Breast epithelium (tissue), 4 donors: ENCODE measurements at regions not wholly inside any gene's neighbourhood (a gene's known extent, or its start where the extent isn't known, plus 50 kb on each side); places are given as distances from the start of the nearest gene placed in this dataset.
"Not testable (repeated sequence)": the region's sequence is repeated elsewhere in the genome, so short reads cannot be mapped to it uniquely, and the experiment has no call there.

Experiments used
- DNase-seq, 2 donors: peaks; one replicate each; pipeline ENCODE4 v3.0.0-alpha.2; 2019; ENCODE audit warnings: low spot score in 2 of 2
- H3K27ac ChIP-seq, 2 donors: fragments of 200-600 bp; sonication (generic) in 1 of 2; one replicate each; pipeline ENCODE4 v1.5.1; 2016 to 2019; ENCODE audit warnings: mild to moderate bottlenecking in 1 of 2
- H3K27me3 ChIP-seq, 2 donors: fragments of 200-600 bp; sonication (generic) in 1 of 2; one replicate each; pipeline versions ENCODE4 v1.5.1 to v1.6.0; 2017 to 2019; ENCODE audit warnings: control low read depth in 1 of 2, mild to moderate bottlenecking in 1 of 2
- H3K36me3 ChIP-seq: fragments of 200-600 bp; one replicate; pipeline ENCODE4 v1.5.1; 2019
- H3K4me1 ChIP-seq, 2 donors: fragments of 200-600 bp; sonication (generic); one replicate each; pipeline ENCODE4 v1.5.1; 2016 to 2019; ENCODE audit warnings: control low read depth in 1 of 2
- H3K4me3 ChIP-seq, 3 donors: fragments of 200-600 bp; sonication (generic); 1 replicate in 2 of 3; 2 replicates in 1 of 3; pipeline ENCODE4 v1.5.1; 2016 to 2019; ENCODE audit warnings: mild to moderate bottlenecking in 3 of 3, moderate library complexity in 2 of 3
- H3K9me3 ChIP-seq, 2 donors: fragments of 200-600 bp; sonication (generic) in 1 of 2; one replicate each; pipeline ENCODE4 v1.5.1; 2016 to 2019; ENCODE audit warnings: control low read depth in 1 of 2
- POLR2A ChIP-seq: fragments of 450-650 bp; IDR thresholded peaks from one replicate; pipeline ENCODE4 v1.6.1; 2016; ENCODE audit warnings: antibody characterized with exemption, mild to moderate bottlenecking, moderate library complexity
- POLR2AphosphoS5 ChIP-seq, 3 donors: sonication (generic); formaldehyde crosslinking; IDR thresholded peaks; one replicate each; pipeline ENCODE4 v1.6.1; 2017; ENCODE audit warnings: antibody characterized with exemption in 3 of 3
- intact Hi-C: fragments of 100-400 bp; cut with DNase I; formaldehyde crosslinking; loops from one replicate; pipeline ENCODE4 v1.15.1; 2023; ENCODE audit warnings: low total_unique reads
- TF ChIP-seq, protein P1 (sequence below), 3 donors: fragments of 450-650 bp; IDR thresholded peaks; one replicate each; pipeline ENCODE4 v1.5.1; 2016 to 2017; ENCODE audit warnings: antibody characterized with exemption in 3 of 3, mild to moderate bottlenecking in 3 of 3, moderate library complexity in 3 of 3

GRCh38 chr4:141870152-141870551 lies 233.8 kb downstream of the IL15 start:
- no peaks in the 10 kb centered on the region for H3K27me3 ChIP-seq
- no peak overlapping the region for H3K4me3 ChIP-seq
- DNase-seq = no peak
- H3K4me1 ChIP-seq = no peaks in the 10 kb centered on the region
- H3K9me3 ChIP-seq = peaks cover 0 to 12% of the 10 kb centered on the region in 2 donors
- no peak overlapping the region for H3K27ac ChIP-seq
- intact Hi-C loops = no loop called here
- H3K36me3 ChIP-seq = no peaks in the 10 kb centered on the region
- TF ChIP-seq POLR2AphosphoS5 (IDR thresholded peaks at IDR 0.05) (no peak), POLR2A (no peak)
- TF ChIP-seq, protein P1, sequence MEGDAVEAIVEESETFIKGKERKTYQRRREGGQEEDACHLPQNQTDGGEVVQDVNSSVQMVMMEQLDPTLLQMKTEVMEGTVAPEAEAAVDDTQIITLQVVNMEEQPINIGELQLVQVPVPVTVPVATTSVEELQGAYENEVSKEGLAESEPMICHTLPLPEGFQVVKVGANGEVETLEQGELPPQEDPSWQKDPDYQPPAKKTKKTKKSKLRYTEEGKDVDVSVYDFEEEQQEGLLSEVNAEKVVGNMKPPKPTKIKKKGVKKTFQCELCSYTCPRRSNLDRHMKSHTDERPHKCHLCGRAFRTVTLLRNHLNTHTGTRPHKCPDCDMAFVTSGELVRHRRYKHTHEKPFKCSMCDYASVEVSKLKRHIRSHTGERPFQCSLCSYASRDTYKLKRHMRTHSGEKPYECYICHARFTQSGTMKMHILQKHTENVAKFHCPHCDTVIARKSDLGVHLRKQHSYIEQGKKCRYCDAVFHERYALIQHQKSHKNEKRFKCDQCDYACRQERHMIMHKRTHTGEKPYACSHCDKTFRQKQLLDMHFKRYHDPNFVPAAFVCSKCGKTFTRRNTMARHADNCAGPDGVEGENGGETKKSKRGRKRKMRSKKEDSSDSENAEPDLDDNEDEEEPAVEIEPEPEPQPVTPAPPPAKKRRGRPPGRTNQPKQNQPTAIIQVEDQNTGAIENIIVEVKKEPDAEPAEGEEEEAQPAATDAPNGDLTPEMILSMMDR (IDR thresholded peaks at IDR 0.05) = no peak

DNA sequence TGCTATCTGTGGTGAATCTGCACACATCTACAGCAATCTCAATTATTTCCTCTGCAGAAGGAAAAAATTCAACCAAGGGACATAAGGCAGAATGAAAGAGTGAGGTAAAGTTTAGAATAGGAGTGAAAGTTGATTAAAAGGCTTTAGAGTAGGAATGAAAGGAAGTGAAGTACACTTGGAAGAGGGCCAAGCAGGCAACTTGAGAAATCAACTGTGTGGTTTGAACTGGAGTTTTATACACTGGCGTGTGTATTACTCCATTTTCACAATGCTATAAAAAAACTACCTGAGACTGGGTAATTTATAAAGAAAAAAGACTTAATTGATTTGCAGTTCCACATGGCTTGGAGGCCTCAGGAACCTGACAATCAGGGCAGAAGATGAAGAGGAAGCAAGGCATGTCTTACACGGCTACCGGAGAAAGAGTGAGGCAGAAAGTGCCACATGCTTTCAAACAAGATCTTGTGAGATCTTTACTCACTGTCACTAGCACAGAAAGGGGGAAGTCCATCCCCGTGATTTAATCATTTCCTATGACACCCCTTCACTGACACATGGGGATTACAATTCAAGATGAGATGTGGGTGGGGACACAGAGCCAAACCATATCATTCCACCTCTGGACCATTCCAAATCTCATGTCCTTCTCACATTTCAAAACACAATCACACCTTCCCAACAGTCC lies 234.8 kb downstream of the IL15 start:
- no peak for DNase-seq
- Histone ChIP-seq H3K4me3 (no peak overlapping the region), H3K27me3 (no peaks in the 10 kb centered on the region), H3K4me1 (no peaks in the 10 kb centered on the region), H3K9me3 (peaks cover 0 to 12% of the 10 kb centered on the region in 2 donors), H3K36me3 (no peaks in the 10 kb centered on the region), H3K27ac (no peak overlapping the region)
- intact Hi-C loops = no loop called here
- no peak for TF ChIP-seq POLR2AphosphoS5 (IDR thresholded peaks at IDR 0.05)
- TF ChIP-seq, protein P1 (IDR thresholded peaks at IDR 0.05) = no peak
- no peak for TF ChIP-seq POLR2A

GRCh38 chr4:141882650-141883049 lies 246.3 kb downstream of the IL15 start:
- H3K27me3 ChIP-seq, DNase-seq, H3K36me3 ChIP-seq, H3K4me3 ChIP-seq, H3K9me3 ChIP-seq, H3K4me1 ChIP-seq, H3K27ac ChIP-seq, intact Hi-C loops: not testable (repeated sequence)

GRCh38 chr4:141884070-141884469 lies 247.7 kb downstream of the IL15 start:
- Histone ChIP-seq H3K9me3 (no peaks in the 10 kb centered on the region), H3K4me1 (no peaks in the 10 kb centered on the region), H3K36me3 (no peaks in the 10 kb centered on the region), H3K27ac (no peak overlapping the region), H3K27me3 (no peaks in the 10 kb centered on the region), H3K4me3 (no peak overlapping the region)
- no peak for DNase-seq
- intact Hi-C loops = no loop called here
- TF ChIP-seq, protein P1 (IDR thresholded peaks at IDR 0.05) = no peak
- TF ChIP-seq POLR2AphosphoS5 (IDR thresholded peaks at IDR 0.05) = no peak
- no peak for TF ChIP-seq POLR2A

- no peak overlapping the region for H3K27ac ChIP-seq
- H3K4me1 ChIP-seq = no peaks in the 10 kb centered on the region
- TF ChIP-seq POLR2A (no peak), POLR2AphosphoS5 (IDR thresholded peaks at IDR 0.05) (no peak)
- TF ChIP-seq, protein P1 (IDR thresholded peaks at IDR 0.05) = no peak
- no peak overlapping the region for H3K4me3 ChIP-seq
- H3K27me3 ChIP-seq = no peaks in the 10 kb centered on the region
- intact Hi-C loops = no loop called here
- H3K9me3 ChIP-seq = no peaks in the 10 kb centered on the region
- no peaks in the 10 kb centered on the region for H3K36me3 ChIP-seq
- no peak for DNase-seq
These were observed 248.7 kb downstream of the IL15 start for GRCh38 chr4:141885112-141885511.

DNA sequence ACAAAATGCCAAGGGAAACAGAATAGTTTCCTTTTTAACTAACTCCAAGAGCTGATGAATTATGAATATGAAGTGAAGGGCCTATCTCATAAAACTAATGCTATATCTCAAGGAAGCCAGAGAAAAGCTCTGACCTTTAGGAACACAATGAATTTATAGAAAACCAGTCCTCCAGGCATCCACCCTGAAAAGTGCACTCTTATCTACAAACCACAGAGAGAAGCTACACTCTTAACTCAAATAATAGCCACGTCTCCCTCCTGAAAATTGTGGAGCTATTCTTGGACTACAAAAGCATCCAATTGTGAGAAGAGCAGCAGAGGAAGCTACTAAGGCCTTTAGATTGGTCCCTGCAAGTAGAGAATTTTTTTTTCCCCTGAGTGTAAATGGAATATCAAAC lies 253.9 kb downstream of the IL15 start:
- no peaks in the 10 kb centered on the region for H3K36me3 ChIP-seq
- no peak overlapping the region for H3K27ac ChIP-seq
- TF ChIP-seq POLR2AphosphoS5 (IDR thresholded peaks at IDR 0.05) = no peak
- TF ChIP-seq, protein P1 (IDR thresholded peaks at IDR 0.05) = no peak
- TF ChIP-seq POLR2A = no peak
- no peaks in the 10 kb centered on the region for H3K4me1 ChIP-seq
- H3K27me3 ChIP-seq = no peaks in the 10 kb centered on the region
- no peaks in the 10 kb centered on the region for H3K9me3 ChIP-seq
- no peak overlapping the region for H3K4me3 ChIP-seq
- DNase-seq = no peak
- intact Hi-C loops = no loop called here
